HG03342 (cell line): ENCODE measurements at regions not wholly inside any gene's neighbourhood (a gene's known extent, or its start where the extent isn't known, plus 50 kb on each side); places are given as distances from the start of the nearest gene placed in this dataset.

ENCODE experiments used
- ATAC-seq: cut with Tn5 transposase; IDR thresholded peaks from one replicate; pipeline ENCODE4 v1.9.1; 2021; ENCODE audit warnings: mild to moderate bottlenecking, moderate library complexity; ENCODE audit not compliant: unreplicated experiment

DNA sequence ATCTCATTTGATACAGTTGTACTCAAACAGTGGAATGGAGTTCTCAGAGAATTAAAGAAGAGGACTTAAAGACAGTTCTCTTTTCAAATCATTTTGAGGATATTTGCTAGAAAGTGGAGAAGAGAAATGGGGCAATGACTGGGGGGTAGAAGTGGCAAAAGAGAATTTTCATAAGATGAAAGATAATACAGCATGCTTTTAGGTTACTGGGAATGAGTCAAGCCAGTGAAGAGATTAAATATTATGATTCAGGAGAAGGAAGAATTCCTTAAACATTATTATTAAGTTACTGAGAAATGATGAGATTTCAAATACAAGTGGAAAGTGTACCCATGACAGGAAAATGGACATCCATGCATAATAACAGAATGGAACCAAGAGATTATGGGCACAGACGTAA is 219.0 kb upstream of the DKK2 start:
- ATAC-seq = no peak

DNA sequence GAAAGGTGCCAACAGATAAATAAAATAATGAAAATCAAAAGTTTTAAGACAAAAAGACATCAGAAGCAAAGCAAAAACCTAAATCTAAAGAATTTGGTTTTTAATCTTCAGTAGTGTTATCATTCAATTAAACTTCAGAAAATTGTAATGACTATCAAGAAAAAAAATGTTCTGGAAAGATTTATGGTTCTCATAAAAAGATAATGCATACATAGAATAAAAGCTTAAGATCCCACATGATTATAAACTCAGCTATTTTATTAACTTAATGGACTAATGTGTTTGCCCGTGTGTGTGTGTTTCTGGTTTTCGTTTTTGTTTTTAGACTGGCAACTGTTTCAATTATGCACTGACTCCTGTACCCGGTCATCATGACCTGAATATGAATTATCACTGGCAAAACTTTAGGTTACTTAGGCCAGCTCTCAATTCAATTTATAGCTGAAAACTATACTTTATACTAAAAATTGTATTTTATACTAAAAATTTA is 217.5 kb upstream of the DKK2 start:
- no peak for ATAC-seq

DNA sequence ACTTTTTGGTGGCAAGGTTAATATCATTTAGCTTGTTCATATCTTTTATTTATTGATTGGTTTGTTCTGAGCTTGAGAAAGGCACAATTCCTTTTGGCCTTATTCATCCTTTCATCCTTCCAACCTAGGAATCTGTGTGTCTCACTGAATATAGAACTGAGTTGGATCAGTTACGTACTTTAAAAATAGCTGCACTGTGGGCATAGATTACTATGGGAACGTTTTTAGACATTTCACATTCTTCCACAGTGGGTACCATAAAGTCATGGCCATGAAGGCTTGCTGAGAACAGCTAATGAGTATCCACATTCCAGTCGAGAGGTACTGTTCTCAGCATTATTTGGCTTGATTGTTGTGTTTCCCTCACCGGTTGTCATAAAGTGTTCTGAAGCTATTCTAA is 217.0 kb upstream of the DKK2 start:
- no peak for ATAC-seq

DNA sequence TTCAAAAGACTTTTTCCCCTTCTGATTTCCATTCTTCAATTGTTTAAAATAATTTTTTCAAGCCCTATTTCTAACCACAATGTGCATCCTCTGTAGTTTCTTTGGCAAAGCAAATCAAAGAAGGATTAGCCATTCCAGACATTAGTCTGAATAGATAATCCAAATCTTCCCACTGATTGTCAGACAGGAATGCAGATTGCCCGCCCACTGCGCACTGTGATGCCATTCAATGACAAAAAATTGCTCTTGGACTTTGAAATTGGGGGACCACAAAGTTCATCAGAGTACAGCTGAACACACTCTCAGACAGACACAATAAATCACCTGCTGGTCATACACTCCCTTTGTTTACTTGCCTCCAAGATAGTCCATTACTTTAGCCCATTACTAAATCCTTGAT is 216.5 kb upstream of the DKK2 start:
- ATAC-seq = no peak

DNA sequence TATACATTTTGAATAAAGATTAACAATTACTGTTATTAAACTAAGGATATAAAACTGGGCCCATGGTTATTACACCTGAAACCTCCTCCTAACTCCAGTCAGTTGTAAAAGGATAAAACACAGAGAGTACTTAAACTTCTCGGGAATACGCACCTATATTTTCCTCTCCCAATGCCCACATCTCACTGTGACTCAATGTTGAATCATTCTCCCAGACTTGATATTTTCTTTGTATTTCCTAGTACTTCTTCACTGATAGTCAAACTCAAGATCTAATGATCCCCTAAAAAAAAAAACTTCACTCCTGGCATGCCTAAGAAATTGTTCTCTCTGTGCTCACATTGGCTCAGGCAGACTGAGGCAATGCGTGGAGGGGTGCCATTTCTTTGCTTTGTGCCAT is 212.5 kb upstream of the DKK2 start:
- no peak for ATAC-seq

DNA sequence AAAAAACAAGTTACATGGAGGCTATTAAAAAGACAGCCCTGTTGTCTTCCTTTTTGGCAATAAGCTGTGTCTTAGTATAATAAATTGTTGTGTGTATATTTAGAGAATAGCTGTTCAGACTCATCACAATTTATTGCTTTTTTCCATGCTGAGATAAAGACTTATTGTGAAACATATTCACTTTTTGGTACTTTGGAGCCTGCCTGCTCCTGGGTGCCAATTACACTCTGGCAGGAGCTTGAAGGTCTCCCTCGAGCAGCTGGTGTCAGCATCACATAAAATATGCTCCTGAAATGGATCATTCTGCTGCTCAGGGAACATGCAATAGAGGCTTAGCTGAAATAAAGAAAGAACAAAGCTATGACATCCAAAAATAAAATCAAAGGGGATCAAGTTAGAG is 211.6 kb upstream of the DKK2 start:
- no peak for ATAC-seq

DNA sequence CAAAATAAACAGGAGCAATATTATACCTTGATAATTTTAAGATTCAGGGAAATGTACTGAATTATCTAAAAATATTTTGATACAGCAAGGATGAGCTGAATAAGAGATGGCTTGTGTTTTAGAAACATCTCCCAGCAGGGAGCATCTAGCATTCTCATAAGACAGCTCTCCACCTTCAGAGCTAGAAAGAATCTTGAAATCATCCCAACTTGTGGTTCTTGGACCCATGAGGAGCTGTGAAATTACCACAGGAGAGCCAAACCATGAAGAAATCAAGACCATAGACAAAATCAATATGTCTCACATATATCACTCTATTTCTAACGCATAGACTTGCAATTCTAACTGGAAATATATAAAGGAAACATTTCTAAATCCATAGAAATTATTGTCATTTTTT is 210.6 kb upstream of the DKK2 start:
- no peak for ATAC-seq

DNA sequence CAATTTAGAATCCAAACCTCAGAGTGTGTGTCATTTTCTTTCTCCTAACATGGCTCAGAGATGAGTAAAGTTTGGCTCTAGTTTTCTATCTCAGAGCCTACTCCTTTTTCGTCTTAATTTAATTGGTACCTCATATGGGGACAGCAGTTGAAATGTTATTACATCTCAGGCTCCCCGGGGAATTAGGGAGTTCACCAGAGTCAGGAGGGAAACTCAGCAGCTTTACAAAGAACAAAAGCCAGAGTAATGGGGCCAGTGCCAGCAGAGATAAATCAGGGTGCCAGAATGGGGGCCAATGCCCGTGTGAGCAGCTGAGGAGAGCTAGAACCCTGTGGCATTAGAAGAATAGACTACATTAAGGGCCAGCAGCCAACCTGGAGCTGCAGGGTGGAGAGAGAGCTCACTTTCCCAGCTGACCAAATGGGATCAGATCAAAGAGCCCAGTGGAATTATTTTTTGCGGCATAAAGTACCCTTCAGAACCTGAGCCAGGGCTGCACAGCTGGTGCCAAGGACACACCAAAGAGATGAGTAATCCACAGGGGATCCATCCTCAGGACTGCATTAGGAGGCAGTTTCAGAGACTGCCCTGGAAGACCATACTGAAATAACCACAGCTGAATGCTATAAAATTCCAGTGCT is 207.1 kb upstream of the DKK2 start:
- no peak for ATAC-seq

DNA sequence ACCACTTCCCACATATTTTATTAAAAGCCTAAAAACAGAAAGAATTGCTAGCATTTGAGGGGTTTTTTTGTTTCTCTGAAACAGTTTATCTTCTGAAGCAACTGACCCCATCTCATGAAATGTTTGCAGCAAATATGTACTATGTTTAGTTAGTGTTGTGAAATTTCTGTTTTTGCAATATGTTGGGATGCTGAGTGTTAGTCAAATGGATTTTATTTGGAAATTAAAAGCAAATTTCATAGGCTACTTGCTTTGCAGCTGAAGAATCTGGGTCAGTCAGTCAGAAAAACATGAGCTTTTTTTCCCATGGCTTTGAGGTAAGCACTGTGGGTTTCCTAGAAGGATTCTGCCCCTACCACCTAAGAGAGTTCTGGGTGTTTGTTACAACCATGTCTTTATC is 184.9 kb upstream of the DKK2 start:
- no peak for ATAC-seq

DNA sequence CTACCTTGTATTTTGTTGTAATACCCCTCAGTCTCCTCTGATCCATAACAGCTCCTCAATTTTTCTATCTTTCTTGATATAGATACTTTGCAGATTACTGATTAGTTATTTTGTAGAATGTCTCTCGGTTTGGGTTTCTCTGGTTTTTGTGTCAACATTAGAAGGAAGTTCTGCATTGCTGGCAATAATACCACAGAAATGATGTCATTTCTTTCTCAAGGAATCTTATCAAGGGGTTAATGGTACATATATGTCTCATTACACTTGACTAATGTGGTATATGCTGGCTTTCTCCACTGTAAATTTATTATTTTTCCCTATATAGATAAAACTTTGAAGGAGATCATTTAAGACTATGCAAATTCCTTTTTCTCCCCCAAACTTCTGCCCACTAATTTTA is 183.6 kb upstream of the DKK2 start:
- ATAC-seq = no peak

DNA sequence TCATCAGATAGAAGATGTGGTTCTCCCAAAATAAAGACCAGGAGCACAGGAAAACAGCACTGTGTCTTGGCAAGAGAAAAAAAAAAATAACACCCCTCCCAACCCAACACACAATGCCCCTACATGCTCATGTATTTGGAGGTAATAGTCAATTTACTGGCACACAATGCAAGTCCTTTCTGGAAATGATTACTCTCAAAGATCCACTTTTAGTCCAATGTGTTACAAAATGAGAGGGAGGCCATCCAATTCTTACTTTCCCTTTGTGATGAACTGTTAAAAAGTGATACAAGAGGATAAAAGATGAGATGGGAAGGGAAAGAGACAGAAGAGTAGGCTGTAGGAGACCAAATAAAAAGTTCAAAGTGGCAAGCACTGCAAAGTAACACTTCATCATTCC is 180.3 kb upstream of the DKK2 start:
- ATAC-seq = no peak

DNA sequence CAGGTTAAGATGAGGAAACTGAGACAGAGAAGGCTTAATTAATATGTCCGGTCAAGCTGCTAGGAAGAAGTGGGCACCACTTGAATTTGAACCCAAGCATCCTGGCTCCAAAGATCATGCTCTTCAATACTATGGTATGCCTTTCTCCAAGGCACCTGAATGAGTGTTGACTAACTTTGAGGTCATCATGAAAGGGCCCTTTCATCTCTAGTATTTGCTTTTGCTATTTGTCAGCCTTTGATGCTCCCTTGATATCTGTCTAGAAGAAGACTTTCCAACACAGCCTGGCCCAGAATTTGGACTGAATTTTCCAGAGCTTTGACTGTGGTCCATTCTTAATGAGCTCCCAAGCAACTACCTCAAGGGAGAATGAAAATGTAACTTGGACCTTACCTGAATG is 179.1 kb upstream of the DKK2 start:
- ATAC-seq = no peak

DNA sequence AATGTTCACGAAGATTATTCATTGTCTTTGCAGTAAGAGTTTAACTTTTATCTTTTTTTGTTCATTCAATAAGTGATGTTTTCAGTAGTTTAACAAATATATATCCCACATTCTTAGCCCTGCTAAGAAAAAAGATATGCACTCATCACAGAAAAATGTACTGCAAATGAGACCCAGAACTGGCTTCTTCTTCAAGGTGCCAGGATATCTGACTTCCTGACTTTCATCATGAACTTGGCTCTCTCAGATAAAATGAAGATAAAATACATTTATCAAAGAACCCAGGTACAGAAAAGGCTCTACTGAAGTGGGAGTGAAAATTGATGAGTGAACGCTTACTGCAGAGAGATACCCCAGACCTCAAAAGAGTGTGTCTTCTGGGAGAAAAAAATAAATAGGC is 177.8 kb upstream of the DKK2 start:
- ATAC-seq = no peak

DNA sequence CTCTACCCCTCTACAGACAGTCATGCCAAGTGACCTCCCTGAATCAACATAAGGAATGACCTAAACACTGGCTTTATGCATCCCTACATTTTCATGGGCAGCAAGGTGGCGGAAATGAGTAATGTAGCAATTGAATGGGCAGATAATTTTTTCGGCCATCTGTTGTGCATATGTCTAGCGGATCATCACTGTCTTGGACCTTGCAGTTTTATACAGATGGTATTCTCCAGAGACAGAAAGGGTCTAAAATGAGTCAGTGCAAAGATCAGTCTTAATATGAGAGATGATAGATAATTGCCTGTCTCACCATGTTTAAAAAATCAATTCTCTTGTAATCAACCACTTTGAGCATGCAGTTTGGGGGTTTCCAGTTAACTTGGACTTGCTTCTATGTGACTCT is 177.3 kb upstream of the DKK2 start:
- no peak for ATAC-seq

DNA sequence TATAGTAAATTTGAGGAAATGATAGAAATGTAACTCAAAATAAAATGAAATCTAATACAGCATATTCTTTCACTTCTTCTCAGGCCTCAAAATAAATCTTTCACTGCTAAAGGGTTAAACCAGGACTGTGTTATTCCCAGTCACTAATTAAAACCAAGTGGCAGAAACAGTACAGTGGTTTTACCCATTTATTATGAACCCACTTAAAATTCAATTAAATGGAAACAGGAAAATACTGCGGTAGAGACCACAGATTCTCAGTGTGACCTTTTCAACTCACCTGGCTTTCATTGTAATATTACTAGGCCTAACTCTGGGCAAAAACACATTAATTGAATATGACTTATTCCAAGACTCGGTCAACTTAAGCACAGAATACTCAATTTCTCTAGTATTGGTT is 176.5 kb upstream of the DKK2 start:
- no peak for ATAC-seq

DNA sequence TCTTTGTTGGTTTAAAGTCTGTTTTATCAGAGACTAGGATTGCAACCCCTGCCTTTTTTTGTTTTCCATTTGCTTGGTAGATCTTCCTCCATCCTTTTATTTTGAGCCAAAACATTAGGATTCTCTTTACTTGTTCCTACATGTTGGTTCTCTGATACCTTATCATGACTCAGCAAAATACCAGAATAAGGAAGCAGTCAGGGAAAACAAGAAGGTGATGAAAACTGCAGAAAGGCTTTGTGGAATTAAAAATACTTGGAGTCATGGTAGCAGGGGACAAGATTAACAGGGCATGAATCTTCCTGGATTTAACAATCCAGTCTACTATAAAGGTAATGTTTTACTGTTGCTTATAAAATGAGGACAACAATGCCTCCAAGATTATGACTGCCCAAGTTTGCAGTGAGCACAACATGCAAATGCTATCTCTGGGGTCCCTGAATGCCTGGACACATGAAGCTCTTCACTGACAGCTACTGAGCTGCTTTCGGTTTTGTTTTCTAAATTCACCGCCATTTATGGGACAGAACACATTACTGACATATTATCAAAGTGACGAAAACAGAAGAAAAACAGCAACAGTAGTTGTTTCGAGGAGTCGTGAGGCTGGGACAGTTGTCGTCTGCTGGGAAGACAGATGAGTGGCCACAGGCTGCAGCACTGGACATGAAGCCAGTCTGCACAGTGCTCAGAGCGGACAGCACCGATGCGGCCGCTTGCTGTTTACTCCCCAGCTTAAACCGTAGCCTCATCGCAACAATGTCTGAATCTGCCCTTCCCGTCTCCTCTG is 174.5 kb upstream of the DKK2 start:
- no peak for ATAC-seq

DNA sequence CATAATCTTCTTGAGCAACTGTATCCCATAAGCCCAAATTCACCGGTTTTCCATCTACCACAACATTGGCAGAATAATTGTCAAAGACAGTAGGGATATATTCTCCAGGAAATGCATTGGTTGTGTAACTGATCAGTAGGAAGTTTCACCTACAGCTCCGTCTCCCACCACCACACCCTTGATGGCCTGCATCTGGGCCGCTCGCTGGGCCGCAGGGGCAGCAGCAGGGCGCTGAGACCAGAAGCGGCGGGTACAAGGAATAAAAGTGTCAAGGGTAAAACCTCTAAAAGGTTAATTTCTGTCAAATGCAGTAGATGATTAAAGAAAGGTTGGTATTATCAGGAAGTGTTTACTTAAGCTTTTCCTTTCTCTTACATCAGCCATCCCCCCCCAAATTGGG is 167.6 kb upstream of the DKK2 start:
- ATAC-seq = no peak

DNA sequence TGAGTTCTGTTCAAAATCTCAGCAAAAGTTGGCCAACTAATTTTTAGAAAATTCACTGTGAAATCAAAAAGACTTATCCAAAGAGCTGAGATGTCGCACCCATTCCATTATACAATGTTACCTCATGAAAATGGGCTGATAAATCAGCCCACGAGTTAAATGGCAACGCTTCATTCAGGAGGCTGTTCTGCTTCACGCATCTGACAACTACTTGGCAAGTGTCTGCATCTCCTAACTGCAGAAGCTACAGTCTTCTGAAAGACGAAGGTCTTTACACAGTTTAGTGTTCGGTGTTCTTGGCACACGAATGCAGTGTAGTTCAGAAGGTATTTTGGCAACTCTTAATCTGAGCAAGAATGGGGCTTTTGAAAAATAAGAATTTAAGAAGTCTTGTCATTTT is 166.6 kb upstream of the DKK2 start:
- no peak for ATAC-seq

DNA sequence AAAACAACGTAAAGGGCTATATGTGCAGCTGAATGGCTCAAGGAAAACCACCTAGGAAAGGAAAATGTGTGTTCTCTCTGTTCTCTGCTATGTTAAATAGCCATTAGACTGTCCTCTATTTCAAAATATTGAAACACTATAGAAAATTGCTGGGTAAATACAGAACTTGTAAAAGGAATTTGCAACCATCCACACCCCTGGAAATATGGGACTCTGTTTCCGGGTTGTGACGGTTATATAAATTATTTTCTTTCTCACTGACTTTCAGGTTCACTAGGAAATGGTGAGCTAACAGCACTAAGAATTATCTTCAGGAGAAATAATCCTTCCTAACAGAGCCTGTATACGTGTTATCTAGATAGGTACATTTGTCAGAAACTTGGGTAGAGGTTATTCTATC is 161.0 kb upstream of the DKK2 start:
- no peak for ATAC-seq

DNA sequence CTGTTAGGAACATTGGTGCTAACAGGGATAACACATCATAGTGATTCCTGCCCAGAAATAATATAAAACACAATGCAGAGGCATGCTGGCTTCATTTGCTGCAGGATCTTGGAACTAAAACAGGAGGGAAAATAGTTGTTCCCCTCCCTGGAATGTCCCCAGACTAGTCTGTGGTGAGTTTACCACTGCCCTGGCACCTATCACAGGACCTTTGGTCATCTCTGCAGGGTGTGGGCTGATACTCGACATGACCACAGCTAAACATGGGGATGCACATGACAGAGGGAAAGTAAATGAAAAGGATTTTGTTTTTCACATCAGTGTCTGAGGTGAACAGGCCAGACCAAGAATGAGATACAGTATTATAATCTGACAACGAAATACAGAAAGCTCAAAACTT is 160.2 kb upstream of the DKK2 start:
- ATAC-seq = no peak

DNA sequence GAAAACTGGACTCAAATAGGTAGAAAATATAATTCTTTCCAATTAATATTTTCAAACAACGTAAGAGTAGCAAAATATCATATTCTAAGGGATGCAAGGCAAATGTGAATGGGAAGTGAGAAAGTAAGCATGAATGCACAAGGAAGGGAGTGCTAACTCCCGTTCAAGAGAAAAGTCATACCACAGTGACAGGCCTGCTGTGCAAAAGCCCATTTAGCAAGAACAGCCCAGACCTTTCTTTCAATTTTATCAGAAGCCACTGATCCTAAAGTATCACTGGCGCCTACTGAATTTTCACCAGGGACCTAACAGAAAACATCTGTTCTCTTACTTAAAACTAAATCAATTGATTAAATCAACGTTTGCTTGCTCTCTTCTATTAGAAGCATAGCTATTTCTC is 157.9 kb upstream of the DKK2 start:
- no peak for ATAC-seq

DNA sequence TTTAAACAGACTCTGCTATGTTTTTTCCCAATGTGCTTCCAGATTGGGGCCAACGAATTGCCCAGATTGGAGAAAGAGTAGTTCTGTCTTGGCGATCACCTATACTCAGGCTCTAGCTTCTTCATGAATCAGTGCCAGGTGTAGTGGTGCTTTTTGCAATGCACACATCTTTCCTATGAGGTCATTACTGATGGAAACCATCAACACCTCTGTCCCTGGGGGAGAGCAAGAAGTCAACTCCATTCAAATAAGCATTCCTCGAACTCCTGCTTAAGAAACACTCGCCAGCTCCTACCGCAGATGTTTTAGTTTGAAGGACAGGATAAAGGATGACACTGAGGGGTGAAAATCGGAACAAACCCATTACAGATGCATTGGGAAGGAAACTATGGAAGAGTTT is 156.5 kb upstream of the DKK2 start:
- no peak for ATAC-seq

DNA sequence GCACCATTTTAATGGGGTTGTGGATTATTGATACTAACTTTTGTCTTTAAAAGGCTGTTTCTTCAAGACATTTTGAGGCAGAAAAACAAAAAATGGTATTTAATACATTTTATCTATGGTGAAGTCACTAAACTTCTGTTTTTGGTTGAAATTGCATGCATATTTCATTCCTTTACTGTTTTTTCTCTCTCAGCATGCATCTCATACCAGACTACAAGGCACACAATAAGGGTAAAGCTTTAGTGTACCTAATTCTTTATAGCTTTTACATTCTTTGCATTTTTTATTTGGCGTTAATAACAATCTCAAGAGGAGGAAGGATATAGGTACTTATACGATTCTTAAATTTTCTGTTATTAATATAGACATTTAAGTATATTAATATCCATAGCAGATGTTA is 151.0 kb upstream of the DKK2 start:
- no peak for ATAC-seq
